Sigmoid colon (tissue), 4 donors: ENCODE measurements at regions not wholly inside any gene's neighbourhood (a gene's known extent, or its start where the extent isn't known, plus 50 kb on each side); places are given as distances from the start of the nearest gene placed in this dataset.

Experiments used
- EP300 ChIP-seq, 4 donors: sonication (generic); formaldehyde crosslinking; IDR thresholded peaks; one replicate each; pipeline ENCODE4 v1.6.1; 2017; ENCODE audit warnings: antibody characterized with exemption in 4 of 4
- POLR2A ChIP-seq, 2 donors: fragments of 450-650 bp; IDR thresholded peaks; one replicate each; pipeline ENCODE4 v1.6.1; 2016; ENCODE audit warnings: antibody characterized with exemption in 2 of 2, mild to moderate bottlenecking in 2 of 2, moderate library complexity in 2 of 2
- POLR2AphosphoS5 ChIP-seq, 4 donors: sonication (generic); formaldehyde crosslinking; IDR thresholded peaks; one replicate each; pipeline ENCODE4 v1.6.1; 2017; ENCODE audit warnings: antibody characterized with exemption in 4 of 4
- TF ChIP-seq, protein P1 (sequence below), 4 experiments: fragments of 450-650 bp in 3 of 4; fragments of 200-600 bp in 1 of 4; IDR thresholded peaks; one replicate each; pipeline ENCODE4 v1.5.1; 2016 to 2019; ENCODE audit warnings: antibody characterized with exemption in 4 of 4, mild to moderate bottlenecking in 3 of 4, moderate library complexity in 2 of 4

DNA sequence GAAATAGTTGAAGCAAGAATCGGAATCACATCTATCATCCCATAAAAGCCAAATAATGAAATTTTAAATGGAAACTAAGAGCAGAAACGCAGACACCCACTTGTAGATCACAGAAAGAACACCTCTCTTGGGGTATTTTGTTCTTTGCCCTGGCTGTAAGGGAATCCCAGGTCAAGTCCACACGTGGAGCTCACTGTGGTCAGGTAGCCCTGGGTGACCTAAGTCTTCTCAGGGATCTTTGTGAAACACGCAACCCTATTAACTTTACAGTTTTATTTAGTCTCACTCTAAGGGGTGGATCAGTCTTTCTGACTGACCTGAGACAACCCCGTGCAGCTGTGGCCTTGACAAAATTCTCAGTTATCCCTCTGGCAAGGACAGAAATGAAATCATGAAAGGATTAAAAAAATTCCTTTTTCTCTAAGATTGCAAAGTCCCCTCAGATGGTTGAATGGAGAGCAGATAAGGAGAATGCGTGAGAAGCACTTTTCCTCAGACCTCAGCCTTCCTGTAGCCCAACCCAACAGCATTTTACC is 111.6 kb downstream of the NREP start:
- TF ChIP-seq, protein P1, sequence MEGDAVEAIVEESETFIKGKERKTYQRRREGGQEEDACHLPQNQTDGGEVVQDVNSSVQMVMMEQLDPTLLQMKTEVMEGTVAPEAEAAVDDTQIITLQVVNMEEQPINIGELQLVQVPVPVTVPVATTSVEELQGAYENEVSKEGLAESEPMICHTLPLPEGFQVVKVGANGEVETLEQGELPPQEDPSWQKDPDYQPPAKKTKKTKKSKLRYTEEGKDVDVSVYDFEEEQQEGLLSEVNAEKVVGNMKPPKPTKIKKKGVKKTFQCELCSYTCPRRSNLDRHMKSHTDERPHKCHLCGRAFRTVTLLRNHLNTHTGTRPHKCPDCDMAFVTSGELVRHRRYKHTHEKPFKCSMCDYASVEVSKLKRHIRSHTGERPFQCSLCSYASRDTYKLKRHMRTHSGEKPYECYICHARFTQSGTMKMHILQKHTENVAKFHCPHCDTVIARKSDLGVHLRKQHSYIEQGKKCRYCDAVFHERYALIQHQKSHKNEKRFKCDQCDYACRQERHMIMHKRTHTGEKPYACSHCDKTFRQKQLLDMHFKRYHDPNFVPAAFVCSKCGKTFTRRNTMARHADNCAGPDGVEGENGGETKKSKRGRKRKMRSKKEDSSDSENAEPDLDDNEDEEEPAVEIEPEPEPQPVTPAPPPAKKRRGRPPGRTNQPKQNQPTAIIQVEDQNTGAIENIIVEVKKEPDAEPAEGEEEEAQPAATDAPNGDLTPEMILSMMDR (IDR thresholded peaks at IDR 0.05), result no peak
- no peak for TF ChIP-seq POLR2AphosphoS5 (IDR thresholded peaks at IDR 0.05)
- TF ChIP-seq POLR2A (IDR thresholded peaks at IDR 0.05), result no peak
- no peak for TF ChIP-seq EP300 (IDR thresholded peaks at IDR 0.05)
